ENCODE measurements at regions not wholly inside any gene's neighbourhood (a gene's known extent, or its start where the extent isn't known, plus 50 kb on each side); places are given as distances from the start of the nearest gene placed in this dataset.

DNA sequence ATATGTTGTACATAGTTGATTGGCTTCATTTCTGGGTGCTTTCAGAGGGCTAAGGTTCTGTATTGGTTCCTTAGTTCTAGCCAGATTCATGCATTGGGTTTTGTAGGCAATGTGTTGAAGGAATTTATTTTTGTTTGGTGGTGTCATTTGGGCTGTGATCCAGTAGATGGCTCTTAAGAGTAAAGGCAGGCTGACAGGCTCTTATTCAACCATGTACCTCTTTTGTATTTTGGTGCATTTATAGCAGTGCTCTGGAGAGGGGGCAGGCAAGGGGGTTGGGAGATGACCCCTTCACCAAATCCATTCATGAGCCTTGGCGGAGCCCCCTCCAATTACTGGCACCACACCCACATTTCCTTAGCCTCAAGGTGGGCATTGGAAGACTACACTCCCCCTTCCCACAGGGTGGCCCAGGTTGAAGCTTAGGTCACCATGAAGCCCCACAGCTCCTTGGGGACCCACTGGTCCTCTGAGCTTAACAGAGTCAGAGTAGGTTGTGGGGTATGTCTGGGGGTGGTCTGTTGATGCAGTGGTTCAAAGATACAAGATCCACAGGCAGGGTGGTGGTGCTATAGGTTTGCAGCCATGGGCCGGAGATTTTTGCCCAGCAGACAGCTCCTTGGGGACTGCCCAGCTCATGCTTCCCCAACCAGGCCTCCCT lies 143.0 kb upstream of the GNPDA2 start (continued):
- TF ChIP-seq, protein P1, sequence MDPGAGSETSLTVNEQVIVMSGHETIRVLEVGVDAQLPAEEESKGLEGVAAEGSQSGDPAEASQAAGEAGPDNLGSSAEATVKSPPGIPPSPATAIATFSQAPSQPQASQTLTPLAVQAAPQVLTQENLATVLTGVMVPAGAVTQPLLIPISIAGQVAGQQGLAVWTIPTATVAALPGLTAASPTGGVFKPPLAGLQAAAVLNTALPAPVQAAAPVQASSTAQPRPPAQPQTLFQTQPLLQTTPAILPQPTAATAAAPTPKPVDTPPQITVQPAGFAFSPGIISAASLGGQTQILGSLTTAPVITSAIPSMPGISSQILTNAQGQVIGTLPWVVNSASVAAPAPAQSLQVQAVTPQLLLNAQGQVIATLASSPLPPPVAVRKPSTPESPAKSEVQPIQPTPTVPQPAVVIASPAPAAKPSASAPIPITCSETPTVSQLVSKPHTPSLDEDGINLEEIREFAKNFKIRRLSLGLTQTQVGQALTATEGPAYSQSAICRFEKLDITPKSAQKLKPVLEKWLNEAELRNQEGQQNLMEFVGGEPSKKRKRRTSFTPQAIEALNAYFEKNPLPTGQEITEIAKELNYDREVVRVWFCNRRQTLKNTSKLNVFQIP (CRISPR knock-in tag; IDR thresholded peaks at IDR 0.05; ENCODE audit: borderline replicate concordance, low read depth) = no peak
- TF ChIP-seq TCF4 (CRISPR knock-in tag; IDR thresholded peaks at IDR 0.05; ENCODE audit: borderline replicate concordance) = no peak
- no peak for TF ChIP-seq TOX (CRISPR knock-in tag; IDR thresholded peaks at IDR 0.05; ENCODE audit: borderline replicate concordance)
- TF ChIP-seq ZC3H10 (CRISPR knock-in tag; IDR thresholded peaks at IDR 0.05) = no peak
- no peak for TF ChIP-seq ZNF70 (CRISPR knock-in tag; IDR thresholded peaks at IDR 0.05)
- TF ChIP-seq PPARA (CRISPR knock-in tag; IDR thresholded peaks at IDR 0.05; ENCODE audit: borderline replicate concordance) = no peak
- TF ChIP-seq, protein P2, sequence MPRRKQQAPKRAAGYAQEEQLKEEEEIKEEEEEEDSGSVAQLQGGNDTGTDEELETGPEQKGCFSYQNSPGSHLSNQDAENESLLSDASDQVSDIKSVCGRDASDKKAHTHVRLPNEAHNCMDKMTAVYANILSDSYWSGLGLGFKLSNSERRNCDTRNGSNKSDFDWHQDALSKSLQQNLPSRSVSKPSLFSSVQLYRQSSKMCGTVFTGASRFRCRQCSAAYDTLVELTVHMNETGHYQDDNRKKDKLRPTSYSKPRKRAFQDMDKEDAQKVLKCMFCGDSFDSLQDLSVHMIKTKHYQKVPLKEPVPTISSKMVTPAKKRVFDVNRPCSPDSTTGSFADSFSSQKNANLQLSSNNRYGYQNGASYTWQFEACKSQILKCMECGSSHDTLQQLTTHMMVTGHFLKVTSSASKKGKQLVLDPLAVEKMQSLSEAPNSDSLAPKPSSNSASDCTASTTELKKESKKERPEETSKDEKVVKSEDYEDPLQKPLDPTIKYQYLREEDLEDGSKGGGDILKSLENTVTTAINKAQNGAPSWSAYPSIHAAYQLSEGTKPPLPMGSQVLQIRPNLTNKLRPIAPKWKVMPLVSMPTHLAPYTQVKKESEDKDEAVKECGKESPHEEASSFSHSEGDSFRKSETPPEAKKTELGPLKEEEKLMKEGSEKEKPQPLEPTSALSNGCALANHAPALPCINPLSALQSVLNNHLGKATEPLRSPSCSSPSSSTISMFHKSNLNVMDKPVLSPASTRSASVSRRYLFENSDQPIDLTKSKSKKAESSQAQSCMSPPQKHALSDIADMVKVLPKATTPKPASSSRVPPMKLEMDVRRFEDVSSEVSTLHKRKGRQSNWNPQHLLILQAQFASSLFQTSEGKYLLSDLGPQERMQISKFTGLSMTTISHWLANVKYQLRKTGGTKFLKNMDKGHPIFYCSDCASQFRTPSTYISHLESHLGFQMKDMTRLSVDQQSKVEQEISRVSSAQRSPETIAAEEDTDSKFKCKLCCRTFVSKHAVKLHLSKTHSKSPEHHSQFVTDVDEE (CRISPR knock-in tag; IDR thresholded peaks at IDR 0.05) = no peak
- TF ChIP-seq ZNF8 (CRISPR knock-in tag; IDR thresholded peaks at IDR 0.05) = no peak

DNA sequence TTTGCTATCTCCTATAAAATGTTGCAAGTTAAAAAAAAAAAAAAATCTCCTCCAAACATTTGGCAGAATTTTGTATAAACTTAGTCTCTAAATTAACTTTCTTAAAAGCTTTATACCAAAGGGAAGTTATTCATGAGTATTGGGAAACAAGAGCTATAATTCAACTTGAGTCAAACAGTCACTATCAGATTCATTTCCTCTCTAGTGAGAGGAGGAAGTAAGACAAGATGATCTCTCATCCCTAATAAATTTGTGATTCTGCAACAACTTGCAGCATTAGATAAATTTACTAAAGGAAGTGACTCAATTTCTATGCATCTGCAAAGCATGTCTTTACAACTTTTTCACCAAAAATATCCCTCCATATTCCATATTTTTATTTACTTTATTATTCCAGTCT lies 135.4 kb upstream of the GNPDA2 start:
- TF ChIP-seq PPARA (CRISPR knock-in tag; IDR thresholded peaks at IDR 0.05; ENCODE audit: borderline replicate concordance) (no peak), ESRRG (CRISPR knock-in tag; IDR thresholded peaks at IDR 0.05) (no peak), ZC3H10 (CRISPR knock-in tag; IDR thresholded peaks at IDR 0.05) (no peak), OSR1 (CRISPR knock-in tag; IDR thresholded peaks at IDR 0.05) (no peak), CSDC2 (CRISPR knock-in tag; IDR thresholded peaks at IDR 0.05) (no peak), ZNF8 (CRISPR knock-in tag; IDR thresholded peaks at IDR 0.05) (no peak), ISL1 (CRISPR knock-in tag; IDR thresholded peaks at IDR 0.05) (no peak), TCF4 (CRISPR knock-in tag; IDR thresholded peaks at IDR 0.05; ENCODE audit: borderline replicate concordance) (no peak), ZNF70 (CRISPR knock-in tag; IDR thresholded peaks at IDR 0.05) (no peak), SNAI2 (CRISPR knock-in tag; IDR thresholded peaks at IDR 0.05) (no peak), BACH2 (CRISPR knock-in tag; IDR thresholded peaks at IDR 0.05; ENCODE audit: borderline replicate concordance) (no peak), RARB (CRISPR knock-in tag; IDR thresholded peaks at IDR 0.05) (no peak)
- TF ChIP-seq, protein P3, sequence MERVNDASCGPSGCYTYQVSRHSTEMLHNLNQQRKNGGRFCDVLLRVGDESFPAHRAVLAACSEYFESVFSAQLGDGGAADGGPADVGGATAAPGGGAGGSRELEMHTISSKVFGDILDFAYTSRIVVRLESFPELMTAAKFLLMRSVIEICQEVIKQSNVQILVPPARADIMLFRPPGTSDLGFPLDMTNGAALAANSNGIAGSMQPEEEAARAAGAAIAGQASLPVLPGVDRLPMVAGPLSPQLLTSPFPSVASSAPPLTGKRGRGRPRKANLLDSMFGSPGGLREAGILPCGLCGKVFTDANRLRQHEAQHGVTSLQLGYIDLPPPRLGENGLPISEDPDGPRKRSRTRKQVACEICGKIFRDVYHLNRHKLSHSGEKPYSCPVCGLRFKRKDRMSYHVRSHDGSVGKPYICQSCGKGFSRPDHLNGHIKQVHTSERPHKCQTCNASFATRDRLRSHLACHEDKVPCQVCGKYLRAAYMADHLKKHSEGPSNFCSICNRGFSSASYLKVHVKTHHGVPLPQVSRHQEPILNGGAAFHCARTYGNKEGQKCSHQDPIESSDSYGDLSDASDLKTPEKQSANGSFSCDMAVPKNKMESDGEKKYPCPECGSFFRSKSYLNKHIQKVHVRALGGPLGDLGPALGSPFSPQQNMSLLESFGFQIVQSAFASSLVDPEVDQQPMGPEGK (CRISPR knock-in tag; IDR thresholded peaks at IDR 0.05; ENCODE audit: borderline replicate concordance) = no peak
- TF ChIP-seq, protein P2 (CRISPR knock-in tag; IDR thresholded peaks at IDR 0.05) = no peak
- TF ChIP-seq, protein P4, sequence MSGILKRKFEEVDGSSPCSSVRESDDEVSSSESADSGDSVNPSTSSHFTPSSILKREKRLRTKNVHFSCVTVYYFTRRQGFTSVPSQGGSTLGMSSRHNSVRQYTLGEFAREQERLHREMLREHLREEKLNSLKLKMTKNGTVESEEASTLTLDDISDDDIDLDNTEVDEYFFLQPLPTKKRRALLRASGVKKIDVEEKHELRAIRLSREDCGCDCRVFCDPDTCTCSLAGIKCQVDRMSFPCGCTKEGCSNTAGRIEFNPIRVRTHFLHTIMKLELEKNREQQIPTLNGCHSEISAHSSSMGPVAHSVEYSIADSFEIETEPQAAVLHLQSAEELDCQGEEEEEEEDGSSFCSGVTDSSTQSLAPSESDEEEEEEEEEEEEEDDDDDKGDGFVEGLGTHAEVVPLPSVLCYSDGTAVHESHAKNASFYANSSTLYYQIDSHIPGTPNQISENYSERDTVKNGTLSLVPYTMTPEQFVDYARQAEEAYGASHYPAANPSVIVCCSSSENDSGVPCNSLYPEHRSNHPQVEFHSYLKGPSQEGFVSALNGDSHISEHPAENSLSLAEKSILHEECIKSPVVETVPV (CRISPR knock-in tag; IDR thresholded peaks at IDR 0.05) = no peak
- TF ChIP-seq, protein P5, sequence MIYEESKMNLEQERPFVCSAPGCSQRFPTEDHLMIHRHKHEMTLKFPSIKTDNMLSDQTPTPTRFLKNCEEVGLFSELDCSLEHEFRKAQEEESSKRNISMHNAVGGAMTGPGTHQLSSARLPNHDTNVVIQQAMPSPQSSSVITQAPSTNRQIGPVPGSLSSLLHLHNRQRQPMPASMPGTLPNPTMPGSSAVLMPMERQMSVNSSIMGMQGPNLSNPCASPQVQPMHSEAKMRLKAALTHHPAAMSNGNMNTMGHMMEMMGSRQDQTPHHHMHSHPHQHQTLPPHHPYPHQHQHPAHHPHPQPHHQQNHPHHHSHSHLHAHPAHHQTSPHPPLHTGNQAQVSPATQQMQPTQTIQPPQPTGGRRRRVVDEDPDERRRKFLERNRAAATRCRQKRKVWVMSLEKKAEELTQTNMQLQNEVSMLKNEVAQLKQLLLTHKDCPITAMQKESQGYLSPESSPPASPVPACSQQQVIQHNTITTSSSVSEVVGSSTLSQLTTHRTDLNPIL (CRISPR knock-in tag; IDR thresholded peaks at IDR 0.05; ENCODE audit: low read depth) = no peak
- ATAC-seq = no peak

All from SK-N-SH treated with all-trans-retinoic acid at 6 μM for 48 hours (cell line).